ENCODE measurements at regions not wholly inside any gene's neighbourhood (a gene's known extent, or its start where the extent isn't known, plus 50 kb on each side); places are given as distances from the start of the nearest gene placed in this dataset.

GRCh38 chr2:176423819-176424218 lies 154.6 kb downstream of the MTX2 start:
- in situ Hi-C loops (cut with HindIII; ENCODE audit: low pct_unique_long_range_greater_than_20kb, low sequenced_read_pairs) (no loop called here), intact Hi-C loops (cut with micrococcal nuclease; ENCODE audit: unreplicated experiment) (no loop called here)
- ChIA-PET CTCF (no interaction called here), POLR2A (no interaction called here)
- no TSS peak for BruUV-seq (replicated peaks)
- ATAC-seq (no peak), DNase-seq (ENCODE audit: low read depth, low spot score) (no peak)
- H3K27me3 ChIP-seq (ENCODE audit: control insufficient read depth, insufficient read depth, low read length), result no peaks in the 10 kb centered on the region
- no peaks in the 10 kb centered on the region for H3K36me3 ChIP-seq (ENCODE audit: control insufficient read depth, insufficient read depth, low read length)
- H3K4me3 ChIP-seq (ENCODE audit: low read depth in 2 of 2, low read length in 2 of 2), result no peak overlapping the region
- TF ChIP-seq, protein P1, sequence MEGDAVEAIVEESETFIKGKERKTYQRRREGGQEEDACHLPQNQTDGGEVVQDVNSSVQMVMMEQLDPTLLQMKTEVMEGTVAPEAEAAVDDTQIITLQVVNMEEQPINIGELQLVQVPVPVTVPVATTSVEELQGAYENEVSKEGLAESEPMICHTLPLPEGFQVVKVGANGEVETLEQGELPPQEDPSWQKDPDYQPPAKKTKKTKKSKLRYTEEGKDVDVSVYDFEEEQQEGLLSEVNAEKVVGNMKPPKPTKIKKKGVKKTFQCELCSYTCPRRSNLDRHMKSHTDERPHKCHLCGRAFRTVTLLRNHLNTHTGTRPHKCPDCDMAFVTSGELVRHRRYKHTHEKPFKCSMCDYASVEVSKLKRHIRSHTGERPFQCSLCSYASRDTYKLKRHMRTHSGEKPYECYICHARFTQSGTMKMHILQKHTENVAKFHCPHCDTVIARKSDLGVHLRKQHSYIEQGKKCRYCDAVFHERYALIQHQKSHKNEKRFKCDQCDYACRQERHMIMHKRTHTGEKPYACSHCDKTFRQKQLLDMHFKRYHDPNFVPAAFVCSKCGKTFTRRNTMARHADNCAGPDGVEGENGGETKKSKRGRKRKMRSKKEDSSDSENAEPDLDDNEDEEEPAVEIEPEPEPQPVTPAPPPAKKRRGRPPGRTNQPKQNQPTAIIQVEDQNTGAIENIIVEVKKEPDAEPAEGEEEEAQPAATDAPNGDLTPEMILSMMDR (IDR thresholded peaks at IDR 0.05), result no peak
- TF ChIP-seq, protein P2, sequence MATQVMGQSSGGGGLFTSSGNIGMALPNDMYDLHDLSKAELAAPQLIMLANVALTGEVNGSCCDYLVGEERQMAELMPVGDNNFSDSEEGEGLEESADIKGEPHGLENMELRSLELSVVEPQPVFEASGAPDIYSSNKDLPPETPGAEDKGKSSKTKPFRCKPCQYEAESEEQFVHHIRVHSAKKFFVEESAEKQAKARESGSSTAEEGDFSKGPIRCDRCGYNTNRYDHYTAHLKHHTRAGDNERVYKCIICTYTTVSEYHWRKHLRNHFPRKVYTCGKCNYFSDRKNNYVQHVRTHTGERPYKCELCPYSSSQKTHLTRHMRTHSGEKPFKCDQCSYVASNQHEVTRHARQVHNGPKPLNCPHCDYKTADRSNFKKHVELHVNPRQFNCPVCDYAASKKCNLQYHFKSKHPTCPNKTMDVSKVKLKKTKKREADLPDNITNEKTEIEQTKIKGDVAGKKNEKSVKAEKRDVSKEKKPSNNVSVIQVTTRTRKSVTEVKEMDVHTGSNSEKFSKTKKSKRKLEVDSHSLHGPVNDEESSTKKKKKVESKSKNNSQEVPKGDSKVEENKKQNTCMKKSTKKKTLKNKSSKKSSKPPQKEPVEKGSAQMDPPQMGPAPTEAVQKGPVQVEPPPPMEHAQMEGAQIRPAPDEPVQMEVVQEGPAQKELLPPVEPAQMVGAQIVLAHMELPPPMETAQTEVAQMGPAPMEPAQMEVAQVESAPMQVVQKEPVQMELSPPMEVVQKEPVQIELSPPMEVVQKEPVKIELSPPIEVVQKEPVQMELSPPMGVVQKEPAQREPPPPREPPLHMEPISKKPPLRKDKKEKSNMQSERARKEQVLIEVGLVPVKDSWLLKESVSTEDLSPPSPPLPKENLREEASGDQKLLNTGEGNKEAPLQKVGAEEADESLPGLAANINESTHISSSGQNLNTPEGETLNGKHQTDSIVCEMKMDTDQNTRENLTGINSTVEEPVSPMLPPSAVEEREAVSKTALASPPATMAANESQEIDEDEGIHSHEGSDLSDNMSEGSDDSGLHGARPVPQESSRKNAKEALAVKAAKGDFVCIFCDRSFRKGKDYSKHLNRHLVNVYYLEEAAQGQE (IDR thresholded peaks at IDR 0.05; ENCODE audit: insufficient read depth in 1 of 2, low read depth in 2 of 2, low read length in 1 of 2), result no peak
- no peak for TF ChIP-seq TCF7L2 (IDR thresholded peaks at IDR 0.05; ENCODE audit: low read depth, low read length)
- no peak for TF ChIP-seq POLR2AphosphoS5 (IDR thresholded peaks at IDR 0.05; ENCODE audit: low read depth, low read length)
- no peaks in the 10 kb centered on the region for H3K9me3 ChIP-seq (ENCODE audit: control insufficient read depth, insufficient read depth, low read depth, low read length)
- no peak overlapping the region for H3K27ac ChIP-seq (ENCODE audit: low read length)
- no peaks in the 10 kb centered on the region for H3K4me1 ChIP-seq (ENCODE audit: control insufficient read depth, insufficient read depth, low read length)

- in situ Hi-C loops (cut with HindIII; ENCODE audit: low pct_unique_long_range_greater_than_20kb, low sequenced_read_pairs), result no loop called here
- no peaks in the 10 kb centered on the region for H3K36me3 ChIP-seq (ENCODE audit: control insufficient read depth, insufficient read depth, low read length)
- BruUV-seq (replicated peaks), result no TSS peak
- TF ChIP-seq, protein P1 (IDR thresholded peaks at IDR 0.05), result no peak
- TF ChIP-seq POLR2AphosphoS5 (IDR thresholded peaks at IDR 0.05; ENCODE audit: low read depth, low read length) (no peak), SIN3A (IDR thresholded peaks at IDR 0.05; ENCODE audit: borderline replicate concordance, insufficient read depth, low read depth, low read length) (no peak), TCF7L2 (IDR thresholded peaks at IDR 0.05; ENCODE audit: low read depth, low read length) (no peak)
- TF ChIP-seq, protein P2 (IDR thresholded peaks at IDR 0.05; ENCODE audit: insufficient read depth in 1 of 2, low read depth in 2 of 2, low read length in 1 of 2), result no peak
- intact Hi-C loops (cut with micrococcal nuclease; ENCODE audit: unreplicated experiment), result no loop called here
- H3K27me3 ChIP-seq (ENCODE audit: control insufficient read depth, insufficient read depth, low read length), result no peaks in the 10 kb centered on the region
- no peak overlapping the region for H3K4me3 ChIP-seq (ENCODE audit: low read depth in 2 of 2, low read length in 2 of 2)
- POLR2A ChIA-PET, result no interaction called here
- no peaks in the 10 kb centered on the region for H3K4me1 ChIP-seq (ENCODE audit: control insufficient read depth, insufficient read depth, low read length)
- H3K9me3 ChIP-seq (ENCODE audit: control insufficient read depth, insufficient read depth, low read depth, low read length), result no peaks in the 10 kb centered on the region
- ATAC-seq (no peak), DNase-seq (ENCODE audit: low read depth, low spot score) (no peak)
- H3K27ac ChIP-seq (ENCODE audit: low read length), result no peak overlapping the region
- CTCF ChIA-PET, result no interaction called here
Measured at GRCh38 chr2:176424746-176425145, 155.5 kb downstream of the MTX2 start.
